GM13976 (cell line): ENCODE measurements at regions not wholly inside any gene's neighbourhood (a gene's known extent, or its start where the extent isn't known, plus 50 kb on each side); places are given as distances from the start of the nearest gene placed in this dataset.
A peak's percentile ranks its signal among the peaks of the same experiment; 100 is the strongest.
"Not testable (repeated sequence)": the region's sequence is repeated elsewhere in the genome, so short reads cannot be mapped to it uniquely, and the experiment has no call there.

Source experiments
- DNase-seq: peaks from one replicate; pipeline ENCODE4 v3.0.0; 2012; ENCODE audit warnings: low spot score
- in situ Hi-C: fragments of 300-500 bp; cut with MboI; formaldehyde crosslinking; loops from one replicate; pipeline ENCODE4 v1.12.0; 2022; ENCODE audit warnings: low sequenced_read_pairs, mixed read lengths, inconsistent platforms; ENCODE audit not compliant: unreplicated experiment
- TF ChIP-seq, protein P1 (sequence below): IDR thresholded peaks from 2 replicates; pipeline ENCODE4 v1.5.1; 2012; ENCODE audit warnings: borderline replicate concordance, mild to moderate bottlenecking; ENCODE audit not compliant: insufficient read depth; ENCODE audit errors: extremely low read depth, missing control alignments, control extremely low read depth

GRCh38 chr5:50343715-50344114 lies 97.4 kb downstream of the EMB start:
- in situ Hi-C loops: no loop called here

DNA sequence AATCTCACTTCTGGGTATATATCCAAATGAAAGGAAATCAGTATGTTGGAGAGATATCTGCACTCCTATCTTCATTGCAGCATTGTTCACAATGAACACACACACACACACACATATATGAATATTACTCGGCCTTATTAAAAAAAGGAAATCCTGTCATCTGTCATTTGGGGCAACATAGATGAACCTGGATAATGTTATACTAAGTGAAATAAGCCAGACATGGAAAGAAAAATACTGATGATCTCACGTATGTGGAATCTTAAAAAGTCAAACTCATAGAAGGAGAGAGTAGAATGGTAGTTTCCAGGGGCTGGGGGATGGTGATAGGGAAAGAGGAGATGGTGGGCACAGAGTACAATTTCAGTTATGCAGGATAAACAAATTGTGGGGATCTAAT lies 100.3 kb downstream of the EMB start:
- in situ Hi-C loops: no loop called here
- no peak for DNase-seq
- TF ChIP-seq, protein P1, sequence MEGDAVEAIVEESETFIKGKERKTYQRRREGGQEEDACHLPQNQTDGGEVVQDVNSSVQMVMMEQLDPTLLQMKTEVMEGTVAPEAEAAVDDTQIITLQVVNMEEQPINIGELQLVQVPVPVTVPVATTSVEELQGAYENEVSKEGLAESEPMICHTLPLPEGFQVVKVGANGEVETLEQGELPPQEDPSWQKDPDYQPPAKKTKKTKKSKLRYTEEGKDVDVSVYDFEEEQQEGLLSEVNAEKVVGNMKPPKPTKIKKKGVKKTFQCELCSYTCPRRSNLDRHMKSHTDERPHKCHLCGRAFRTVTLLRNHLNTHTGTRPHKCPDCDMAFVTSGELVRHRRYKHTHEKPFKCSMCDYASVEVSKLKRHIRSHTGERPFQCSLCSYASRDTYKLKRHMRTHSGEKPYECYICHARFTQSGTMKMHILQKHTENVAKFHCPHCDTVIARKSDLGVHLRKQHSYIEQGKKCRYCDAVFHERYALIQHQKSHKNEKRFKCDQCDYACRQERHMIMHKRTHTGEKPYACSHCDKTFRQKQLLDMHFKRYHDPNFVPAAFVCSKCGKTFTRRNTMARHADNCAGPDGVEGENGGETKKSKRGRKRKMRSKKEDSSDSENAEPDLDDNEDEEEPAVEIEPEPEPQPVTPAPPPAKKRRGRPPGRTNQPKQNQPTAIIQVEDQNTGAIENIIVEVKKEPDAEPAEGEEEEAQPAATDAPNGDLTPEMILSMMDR: no peak

More at GRCh38 chr5:50343715-50344114, 97.4 kb downstream of the EMB start:
- TF ChIP-seq, protein P1: no peak
- no peak for DNase-seq

GRCh38 chr5:50330633-50331032 lies 110.5 kb downstream of the EMB start:
- in situ Hi-C loops, DNase-seq: not testable (repeated sequence)

GRCh38 chr5:50328193-50328729 lies 112.8 kb downstream of the EMB start:
- in situ Hi-C loops: no loop called here
- no peak for DNase-seq
- TF ChIP-seq, protein P1: no peak

GRCh38 chr5:50325237-50325832 lies 115.8 kb downstream of the EMB start:
- peak; percentile 8 for DNase-seq
- in situ Hi-C loops: no loop called here
- TF ChIP-seq, protein P1: peak; percentile 45

DNA sequence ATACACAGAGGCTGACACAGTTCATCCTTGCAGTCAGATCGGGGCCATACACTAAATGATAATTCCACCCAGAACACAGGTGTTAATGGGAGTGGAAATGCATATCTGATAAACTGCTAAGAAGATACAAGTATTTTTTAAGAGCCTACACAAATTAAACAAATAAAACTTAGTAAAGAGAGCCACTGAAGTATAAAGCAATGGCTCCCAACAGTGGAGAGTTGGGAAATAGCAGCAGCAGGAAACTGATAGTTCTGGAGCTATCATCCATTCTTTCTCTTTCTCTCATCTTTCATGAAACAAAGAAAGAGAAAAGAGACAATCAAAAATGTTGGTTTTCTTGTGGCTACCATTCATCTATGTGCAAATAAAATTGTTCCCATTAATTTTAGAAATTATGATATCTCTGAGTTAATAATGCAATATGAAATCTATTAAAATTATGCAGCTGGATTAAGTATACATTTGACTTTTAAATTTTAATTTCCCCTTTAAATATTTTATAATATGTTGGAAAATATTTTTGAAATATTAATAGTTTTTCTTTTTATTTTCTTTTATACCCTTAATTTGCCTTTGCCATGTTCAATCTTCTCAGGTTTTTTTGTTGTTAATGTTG lies 120.8 kb downstream of the EMB start:
- TF ChIP-seq, protein P1: no peak
- no peak for DNase-seq
- in situ Hi-C loops: no loop called here

DNA sequence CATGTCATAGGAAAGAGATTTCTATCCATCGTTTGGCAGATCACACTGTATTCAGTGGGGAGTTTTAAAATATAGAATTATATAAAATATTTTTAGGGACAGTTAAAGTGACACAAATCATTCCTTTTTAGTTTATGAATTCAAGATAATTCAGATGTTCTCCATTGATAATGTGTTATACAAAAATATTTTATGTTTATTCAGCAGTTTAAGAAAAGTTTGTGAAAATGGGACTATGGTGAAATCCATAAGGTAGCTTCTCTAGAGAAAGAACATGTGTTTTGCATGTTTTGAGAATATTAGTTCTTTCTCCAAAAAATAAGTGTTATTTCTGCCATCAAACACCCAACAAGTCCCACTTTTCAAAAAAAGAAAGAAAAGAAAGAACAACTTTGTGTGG lies 122.9 kb downstream of the EMB start:
- TF ChIP-seq, protein P1: no peak
- in situ Hi-C loops: no loop called here
- no peak for DNase-seq

- DNase-seq, in situ Hi-C loops: not testable (repeated sequence)
Measured at GRCh38 chr5:50306488-50306887, 134.6 kb downstream of the EMB start.
